OCI-LY3 (cell line): ENCODE measurements at regions not wholly inside any gene's neighbourhood (a gene's known extent, or its start where the extent isn't known, plus 50 kb on each side); places are given as distances from the start of the nearest gene placed in this dataset.

Source experiments
- H2AFZ ChIP-seq: fragments of 200-600, 300-600 bp; shearing (Covaris generic); 2 replicates; pipeline ENCODE4 v1.6.0; 2014; ENCODE audit warnings: antibody characterized with exemption, low read depth, low read length
- H3K27ac ChIP-seq: fragments of 200-600, 300-600 bp; sonication (generic); 2 replicates; pipeline ENCODE4 v1.5.1; 2014; ENCODE audit warnings: mild to moderate bottlenecking, low read length, moderate library complexity, mixed read lengths
- H3K27me3 ChIP-seq: fragments of 200-600, 300-600 bp; sonication (generic); 2 replicates; pipeline ENCODE4 v1.6.1; 2014; ENCODE audit warnings: low read depth, low read length, mixed read lengths
- H3K36me3 ChIP-seq: fragments of 200-600, 300-600 bp; sonication (generic); replicated peaks from 2 replicates; pipeline ENCODE3; 2014; ENCODE audit warnings: low read depth, low read length, mixed read lengths
- H3K4me1 ChIP-seq: fragments of 300-600, 200-600 bp; sonication (generic); 2 replicates; pipeline ENCODE4 v1.6.1; 2014; ENCODE audit warnings: low read length, mixed read lengths
- H3K4me2 ChIP-seq: fragments of 200-600, 300-600 bp; sonication (generic); 2 replicates; pipeline ENCODE4 v1.6.1; 2014; ENCODE audit warnings: low read length, mixed read lengths
- H3K4me3 ChIP-seq: fragments of 300-600, 200-600 bp; sonication (generic); 2 replicates; pipeline ENCODE4 v1.5.1; 2014; ENCODE audit warnings: antibody characterized with exemption, mild to moderate bottlenecking, low read length, moderate library complexity
- H3K79me2 ChIP-seq: fragments of 300-600, 200-600 bp; shearing (Covaris generic); 2 replicates; pipeline ENCODE4 v1.6.1; 2014; ENCODE audit warnings: mild to moderate bottlenecking, low read length, mixed read lengths
- H3K9ac ChIP-seq: fragments of 300-600, 200-600 bp; shearing (Covaris generic); 2 replicates; pipeline ENCODE4 v1.6.0; 2014; ENCODE audit warnings: mild to moderate bottlenecking, low read length, moderate library complexity
- H3K9me3 ChIP-seq: fragments of 200-600, 300-600 bp; shearing (Covaris generic); 2 replicates; pipeline ENCODE4 v1.6.1; 2014; ENCODE audit warnings: low read length, mixed read lengths; ENCODE audit not compliant: insufficient read depth
- H4K20me1 ChIP-seq: fragments of 200-600, 300-600 bp; sonication (generic); 2 replicates; pipeline ENCODE4 v1.6.1; 2016; ENCODE audit warnings: low read length, mixed read lengths; ENCODE audit not compliant: insufficient read depth
- CTCF ChIP-seq: fragments of 200-600, 300-600 bp; sonication (generic); IDR thresholded peaks from 2 replicates; pipeline ENCODE4 v1.5.1; 2014; ENCODE audit warnings: antibody characterized with exemption, low read length, low read depth
- EZH2phosphoT487 ChIP-seq: fragments of 200-600 bp; shearing (Covaris generic); IDR thresholded peaks from 2 replicates; pipeline ENCODE4 v1.6.1; 2018; ENCODE audit warnings: antibody characterized with exemption, mixed run types, low read depth

DNA sequence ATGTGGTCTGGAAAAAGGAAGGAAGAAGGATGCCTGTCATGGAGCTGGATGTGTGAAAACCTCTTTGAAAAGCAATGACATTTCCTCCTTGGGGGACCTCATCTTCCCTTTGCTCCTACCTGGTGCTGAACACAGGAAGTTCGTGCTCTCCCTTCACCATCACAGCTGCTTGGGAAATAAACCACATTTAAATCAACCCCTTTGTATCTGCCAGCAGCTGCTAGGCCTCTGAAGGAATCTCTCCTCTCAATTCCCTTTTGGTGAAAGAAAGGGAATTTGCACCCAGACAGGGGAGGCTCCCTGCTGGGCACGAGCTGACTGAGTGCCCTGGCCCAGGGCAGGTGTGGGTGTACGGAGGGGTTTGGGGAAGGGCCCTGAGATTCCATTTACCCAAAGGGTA, 437.7 kb downstream of the TSHZ3 start:
- Histone ChIP-seq H3K9me3 (no peaks in the 10 kb centered on the region), H4K20me1 (no peaks in the 10 kb centered on the region), H3K79me2 (no peaks in the 10 kb centered on the region), H3K4me2 (no peak overlapping the region), H3K9ac (no peak overlapping the region), H3K4me1 (no peaks in the 10 kb centered on the region), H3K36me3 (no peaks in the 10 kb centered on the region), H2AFZ (no peak overlapping the region), H3K27me3 (no peaks in the 10 kb centered on the region), H3K4me3 (no peak overlapping the region), H3K27ac (no peak overlapping the region)
- TF ChIP-seq CTCF = no peak
- TF ChIP-seq EZH2phosphoT487 = no peak

GRCh38 chr19:30910485-30911240, 438.6 kb downstream of the TSHZ3 start:
- H3K9ac ChIP-seq = no peak overlapping the region
- H3K4me2 ChIP-seq = no peak overlapping the region
- no peak for TF ChIP-seq CTCF
- TF ChIP-seq EZH2phosphoT487 = no peak
- H3K4me3 ChIP-seq = no peak overlapping the region
- H3K27ac ChIP-seq = no peak overlapping the region
- H3K9me3 ChIP-seq = no peaks in the 10 kb centered on the region
- no peaks in the 10 kb centered on the region for H3K4me1 ChIP-seq
- no peak overlapping the region for H2AFZ ChIP-seq
- H3K36me3 ChIP-seq = no peaks in the 10 kb centered on the region
- H3K79me2 ChIP-seq = no peaks in the 10 kb centered on the region
- H3K27me3 ChIP-seq = no peaks in the 10 kb centered on the region
- no peaks in the 10 kb centered on the region for H4K20me1 ChIP-seq

DNA sequence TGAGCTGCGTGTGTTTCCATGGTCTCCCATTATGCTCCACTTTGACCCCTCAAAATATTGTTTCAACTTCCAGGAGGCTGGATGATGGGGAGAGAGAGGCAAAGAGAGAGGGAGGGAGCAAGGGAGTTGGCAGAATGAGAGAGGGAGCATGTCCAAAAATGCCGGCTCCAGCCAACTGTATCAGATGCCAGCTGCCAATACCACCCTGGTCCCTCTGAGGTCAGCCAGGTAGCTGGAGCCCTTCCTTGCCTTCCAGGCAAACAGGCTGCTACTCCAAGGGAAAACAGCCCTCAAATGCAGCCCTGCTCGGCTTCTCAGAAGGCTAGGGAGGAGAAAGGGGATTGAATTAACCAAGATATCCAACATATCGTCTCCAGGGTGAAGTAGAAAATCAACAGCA, 440.0 kb downstream of the TSHZ3 start:
- Histone ChIP-seq H3K9ac (no peak overlapping the region), H2AFZ (no peak overlapping the region), H4K20me1 (no peaks in the 10 kb centered on the region), H3K27ac (no peak overlapping the region), H3K36me3 (no peaks in the 10 kb centered on the region), H3K79me2 (no peaks in the 10 kb centered on the region), H3K4me2 (no peak overlapping the region), H3K4me3 (no peak overlapping the region), H3K9me3 (no peaks in the 10 kb centered on the region), H3K27me3 (no peaks in the 10 kb centered on the region), H3K4me1 (no peaks in the 10 kb centered on the region)
- no peak for TF ChIP-seq CTCF
- no peak for TF ChIP-seq EZH2phosphoT487

- TF ChIP-seq EZH2phosphoT487 (no peak), CTCF (no peak)
- Histone ChIP-seq H3K4me2 (no peak overlapping the region), H2AFZ (no peak overlapping the region), H3K4me3 (no peak overlapping the region), H4K20me1 (no peaks in the 10 kb centered on the region), H3K27me3 (no peaks in the 10 kb centered on the region), H3K79me2 (no peaks in the 10 kb centered on the region), H3K4me1 (no peaks in the 10 kb centered on the region), H3K36me3 (no peaks in the 10 kb centered on the region), H3K9ac (no peak overlapping the region), H3K9me3 (no peaks in the 10 kb centered on the region), H3K27ac (no peak overlapping the region)
These were observed 440.9 kb downstream of the TSHZ3 start for GRCh38 chr19:30908262-30908771.
